ENCODE measurements at regions not wholly inside any gene's neighbourhood (a gene's known extent, or its start where the extent isn't known, plus 50 kb on each side); places are given as distances from the start of the nearest gene placed in this dataset.

- H3K27me3 ChIP-seq (ENCODE audit: control insufficient read depth in 2 of 2, insufficient read depth in 2 of 2, low read length in 2 of 2), result no peaks in the 10 kb centered on the region
- intact Hi-C loops (cut with micrococcal nuclease) (no loop called here), dilution Hi-C loops (cut with MboI; ENCODE audit: extremely low pct_ligation_motif_present, low sequenced_read_pairs) (no loop called here)
- CTCF ChIA-PET, result no interaction called here
- H3K4me1 ChIP-seq (ENCODE audit: control insufficient read depth, extremely low read depth, insufficient read depth, low read length), result no peaks in the 10 kb centered on the region
- no peaks in the 10 kb centered on the region for H3K79me2 ChIP-seq (ENCODE audit: control insufficient read depth, insufficient read depth, low read length)
- no peak overlapping the region for H3K4me2 ChIP-seq (ENCODE audit: insufficient read depth, low read length)
- no peaks in the 10 kb centered on the region for H3K9me1 ChIP-seq (replicated peaks; ENCODE audit: control insufficient read depth, extremely low read depth, insufficient read depth, low read length)
- FAIRE-seq, result no peak
- no peaks in the 10 kb centered on the region for H3K9me3 ChIP-seq (replicated peaks; ENCODE audit: control insufficient read depth, insufficient read depth, low read length)
- H3K36me3 ChIP-seq (ENCODE audit: control insufficient read depth in 2 of 2, extremely low read depth in 1 of 2, insufficient read depth in 2 of 2, low read length in 2 of 2), result no peaks in the 10 kb centered on the region
- no peak for TF ChIP-seq MAX (IDR thresholded peaks at IDR 0.05; ENCODE audit: insufficient read depth, insufficient read length)
- TF ChIP-seq POLR2A (IDR thresholded peaks at IDR 0.05; ENCODE audit: low read depth, low read length), result no peak
- TF ChIP-seq POLR2AphosphoS5 (IDR thresholded peaks at IDR 0.05; ENCODE audit: insufficient read depth, low read depth, low read length), result no peak
- TF ChIP-seq GATA2 (IDR thresholded peaks at IDR 0.05; ENCODE audit: insufficient read depth, insufficient read length, low read depth, low read length), result no peak
- no peak for TF ChIP-seq FOS (IDR thresholded peaks at IDR 0.05; ENCODE audit: borderline replicate concordance, insufficient read depth, low read length)
- no peak for TF ChIP-seq JUN (IDR thresholded peaks at IDR 0.05; ENCODE audit: borderline replicate concordance, insufficient read depth, insufficient read length, low read depth)
- TF ChIP-seq MYC (IDR thresholded peaks at IDR 0.05; ENCODE audit: low read depth, low read length), result no peak
- no peak for TF ChIP-seq EZH2 (IDR thresholded peaks at IDR 0.05; ENCODE audit: borderline replicate concordance, low read depth, low read length, severe bottlenecking)
- no peak for TF ChIP-seq CTCF (IDR thresholded peaks at IDR 0.05; ENCODE audit: extremely low read depth in 1 of 2, insufficient read depth in 1 of 2, low read depth in 1 of 2, low read length in 2 of 2)
- H3K4me3 ChIP-seq (replicated peaks in 1 of 3; ENCODE audit: insufficient read depth in 1 of 3, low read depth in 1 of 3, low read length in 3 of 3), result no peak overlapping the region
- no TSS peak for BruUV-seq (replicated peaks)
- no peak for DNase-seq (ENCODE audit: low read depth, low spot score)
- H2AFZ ChIP-seq (ENCODE audit: low read depth, low read length), result no peak overlapping the region
- no peak overlapping the region for H3K27ac ChIP-seq (ENCODE audit: insufficient read depth, low read depth, low read length)
- H4K20me1 ChIP-seq (replicated peaks; ENCODE audit: control insufficient read depth, extremely low read depth, insufficient read depth, low read length), result no peaks in the 10 kb centered on the region
- H3K9ac ChIP-seq (replicated peaks; ENCODE audit: extremely low read depth, insufficient read depth, low read length), result no peak overlapping the region
- POLR2A ChIA-PET, result no interaction called here
Measured at GRCh38 chr17:71232801-71233559, 887.8 kb upstream of the SOX9 start.

Measured in endothelial cell of umbilical vein (primary cell).